ENCODE measurements at regions not wholly inside any gene's neighbourhood (a gene's known extent, or its start where the extent isn't known, plus 50 kb on each side); places are given as distances from the start of the nearest gene placed in this dataset.
A peak's percentile ranks its signal among the peaks of the same experiment; 100 is the strongest.

DNA sequence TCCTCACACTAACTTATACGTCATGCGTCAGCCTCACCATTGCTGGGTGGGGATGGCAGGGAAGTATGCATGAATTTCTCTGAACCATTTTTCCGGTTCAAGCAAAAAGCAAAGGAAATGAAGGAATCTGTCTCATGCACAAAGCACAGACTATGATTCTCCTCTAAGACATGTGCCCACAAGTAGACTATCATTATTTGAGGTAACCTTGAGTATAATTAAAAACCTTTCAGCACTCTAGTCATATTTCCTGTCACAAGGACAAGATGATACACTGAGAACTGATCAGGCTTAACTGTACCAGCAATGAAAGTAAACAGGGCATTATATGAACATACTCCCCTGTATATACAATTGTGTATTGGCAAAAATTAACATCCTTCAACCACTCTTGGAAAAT is 56.7 kb upstream of the TSC22D2 start:
- Histone ChIP-seq H3K9me2 (replicated peaks; ENCODE audit: insufficient read depth) (no peaks in the 10 kb centered on the region), H3K36me3 (replicated peaks; ENCODE audit: insufficient read depth, low read depth) (no peaks in the 10 kb centered on the region), H3K4me2 (no peak overlapping the region), H3K9me3 (ENCODE audit: low read depth) (no peaks in the 10 kb centered on the region), H3K27me3 (no peaks in the 10 kb centered on the region), H3K27ac (no peak overlapping the region), H3K4me1 (ENCODE audit: insufficient read depth) (peaks cover 28% of the 10 kb centered on the region), H2AFZ (no peak overlapping the region), H3K79me2 (no peaks in the 10 kb centered on the region), H3K4me3 (no peak overlapping the region), H4K20me1 (ENCODE audit: insufficient read depth, poor library complexity, severe bottlenecking) (no peaks in the 10 kb centered on the region)
- 95% methylated on average over 3 of the region's 3 CpGs for WGBS (ENCODE audit: low lambda C conversion rate, missing lambda C conversion rate)
- TF ChIP-seq EZH2phosphoT487 (IDR thresholded peaks at IDR 0.05; ENCODE audit: low read depth, severe bottlenecking, unreplicated experiment) (no peak), EZH2 (IDR thresholded peaks at IDR 0.05; ENCODE audit: borderline replicate concordance) (no peak)
- TF ChIP-seq, protein P1, sequence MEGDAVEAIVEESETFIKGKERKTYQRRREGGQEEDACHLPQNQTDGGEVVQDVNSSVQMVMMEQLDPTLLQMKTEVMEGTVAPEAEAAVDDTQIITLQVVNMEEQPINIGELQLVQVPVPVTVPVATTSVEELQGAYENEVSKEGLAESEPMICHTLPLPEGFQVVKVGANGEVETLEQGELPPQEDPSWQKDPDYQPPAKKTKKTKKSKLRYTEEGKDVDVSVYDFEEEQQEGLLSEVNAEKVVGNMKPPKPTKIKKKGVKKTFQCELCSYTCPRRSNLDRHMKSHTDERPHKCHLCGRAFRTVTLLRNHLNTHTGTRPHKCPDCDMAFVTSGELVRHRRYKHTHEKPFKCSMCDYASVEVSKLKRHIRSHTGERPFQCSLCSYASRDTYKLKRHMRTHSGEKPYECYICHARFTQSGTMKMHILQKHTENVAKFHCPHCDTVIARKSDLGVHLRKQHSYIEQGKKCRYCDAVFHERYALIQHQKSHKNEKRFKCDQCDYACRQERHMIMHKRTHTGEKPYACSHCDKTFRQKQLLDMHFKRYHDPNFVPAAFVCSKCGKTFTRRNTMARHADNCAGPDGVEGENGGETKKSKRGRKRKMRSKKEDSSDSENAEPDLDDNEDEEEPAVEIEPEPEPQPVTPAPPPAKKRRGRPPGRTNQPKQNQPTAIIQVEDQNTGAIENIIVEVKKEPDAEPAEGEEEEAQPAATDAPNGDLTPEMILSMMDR (IDR thresholded peaks at IDR 0.05; ENCODE audit: poor library complexity): no peak
- no peak for DNase-seq (ENCODE audit: low spot score)

DNA sequence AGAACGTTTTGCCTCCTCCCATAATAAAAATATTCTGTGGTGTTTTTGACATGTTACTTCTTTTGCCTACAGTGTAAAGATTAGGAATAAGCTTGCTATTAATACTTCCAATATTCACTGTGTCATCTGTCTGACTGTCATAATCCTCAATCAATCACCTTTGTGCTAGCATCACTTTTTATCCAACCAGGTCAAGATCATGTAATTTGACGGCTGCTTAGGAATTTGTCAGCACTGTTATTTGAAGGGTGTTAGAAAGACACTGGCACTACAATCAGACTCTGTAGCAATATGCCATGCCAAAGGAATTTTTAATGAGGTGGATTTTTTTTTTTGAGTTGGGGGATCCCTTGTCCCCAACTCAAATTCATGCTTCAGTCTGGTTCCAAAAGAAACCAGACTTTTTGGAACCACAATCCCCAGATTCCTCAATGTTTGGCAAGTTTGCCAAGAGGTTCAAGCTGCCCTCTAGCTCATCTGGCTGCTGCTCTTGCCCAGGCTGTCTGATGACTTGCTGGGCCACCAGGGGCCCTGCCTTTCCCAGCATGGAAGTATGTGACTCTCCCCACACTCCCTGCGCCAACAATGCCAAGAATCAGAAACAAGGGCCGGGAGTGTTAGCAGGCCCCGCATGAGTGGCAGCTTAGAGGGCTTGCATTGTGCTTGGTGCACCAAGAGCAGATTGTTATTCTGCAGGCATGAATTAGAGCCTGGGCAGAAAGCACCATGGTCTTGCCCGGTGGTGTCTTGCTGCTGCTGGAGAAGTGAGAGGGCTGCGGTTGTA is 58.6 kb upstream of the TSC22D2 start:
- no peaks in the 10 kb centered on the region for H3K9me3 ChIP-seq (ENCODE audit: low read depth)
- no peaks in the 10 kb centered on the region for H3K27me3 ChIP-seq
- no peaks in the 10 kb centered on the region for H3K36me3 ChIP-seq (replicated peaks; ENCODE audit: insufficient read depth, low read depth)
- TF ChIP-seq, protein P1 (IDR thresholded peaks at IDR 0.05; ENCODE audit: poor library complexity): no peak
- TF ChIP-seq EZH2 (IDR thresholded peaks at IDR 0.05; ENCODE audit: borderline replicate concordance) (no peak), EZH2phosphoT487 (IDR thresholded peaks at IDR 0.05; ENCODE audit: low read depth, severe bottlenecking, unreplicated experiment) (no peak)
- peak overlapping the region; percentile 77 for H3K27ac ChIP-seq
- H3K9me2 ChIP-seq (replicated peaks; ENCODE audit: insufficient read depth): no peaks in the 10 kb centered on the region
- no peaks in the 10 kb centered on the region for H4K20me1 ChIP-seq (ENCODE audit: insufficient read depth, poor library complexity, severe bottlenecking)
- 74% methylated on average over 7 of the region's 7 CpGs for WGBS (ENCODE audit: low lambda C conversion rate, missing lambda C conversion rate)
- peaks cover 32% of the 10 kb centered on the region for H3K4me1 ChIP-seq (ENCODE audit: insufficient read depth)
- no peak overlapping the region for H2AFZ ChIP-seq
- H3K79me2 ChIP-seq: no peaks in the 10 kb centered on the region
- no peak overlapping the region for H3K4me3 ChIP-seq
- H3K4me2 ChIP-seq: peak overlapping the region; percentile 10
- no peak for DNase-seq (ENCODE audit: low spot score)

DNA sequence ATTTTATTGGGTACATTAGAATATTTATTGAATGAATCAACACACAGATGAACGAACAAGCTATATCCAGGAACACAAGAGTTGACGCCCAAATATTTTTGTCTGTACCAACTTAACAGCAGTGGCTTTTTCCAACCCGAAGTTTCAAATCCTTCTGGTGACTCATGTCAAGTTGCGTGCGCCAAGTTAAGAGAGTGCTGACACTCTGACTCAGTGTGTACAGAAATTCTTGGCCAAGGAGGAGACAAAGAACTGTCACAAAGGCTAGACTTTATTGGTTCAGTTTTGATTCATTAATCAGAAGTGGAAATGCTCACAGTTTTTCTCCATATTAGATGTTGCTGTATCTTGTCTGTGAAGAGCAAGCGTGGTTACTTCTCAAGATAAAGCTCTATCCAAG is 59.6 kb upstream of the TSC22D2 start:
- no peaks in the 10 kb centered on the region for H3K79me2 ChIP-seq
- peak overlapping the region; percentile 63 for H3K4me2 ChIP-seq
- no peak overlapping the region for H3K4me3 ChIP-seq
- H3K9me2 ChIP-seq (replicated peaks; ENCODE audit: insufficient read depth): no peaks in the 10 kb centered on the region
- H3K4me1 ChIP-seq (ENCODE audit: insufficient read depth): peaks cover 32% of the 10 kb centered on the region
- peak overlapping the region; percentile 77 for H3K27ac ChIP-seq
- H4K20me1 ChIP-seq (ENCODE audit: insufficient read depth, poor library complexity, severe bottlenecking): no peaks in the 10 kb centered on the region
- WGBS (ENCODE audit: low lambda C conversion rate, missing lambda C conversion rate): 42% methylated on average over 6 of the region's 6 CpGs
- H3K27me3 ChIP-seq: no peaks in the 10 kb centered on the region
- H3K36me3 ChIP-seq (replicated peaks; ENCODE audit: insufficient read depth, low read depth): no peaks in the 10 kb centered on the region
- no peak overlapping the region for H2AFZ ChIP-seq
- TF ChIP-seq, protein P1 (IDR thresholded peaks at IDR 0.05; ENCODE audit: poor library complexity): no peak
- TF ChIP-seq EZH2phosphoT487 (IDR thresholded peaks at IDR 0.05; ENCODE audit: low read depth, severe bottlenecking, unreplicated experiment) (no peak), EZH2 (IDR thresholded peaks at IDR 0.05; ENCODE audit: borderline replicate concordance) (no peak)
- peak; percentile 62 for DNase-seq (ENCODE audit: low spot score)
- no peaks in the 10 kb centered on the region for H3K9me3 ChIP-seq (ENCODE audit: low read depth)

Measured in hepatocyte (in vitro differentiated cells).